HG03135 (cell line): ENCODE measurements at regions not wholly inside any gene's neighbourhood (a gene's known extent, or its start where the extent isn't known, plus 50 kb on each side); places are given as distances from the start of the nearest gene placed in this dataset.
"Not testable (repeated sequence)": the region's sequence is repeated elsewhere in the genome, so short reads cannot be mapped to it uniquely, and the experiment has no call there.

Source experiments
- ATAC-seq: cut with Tn5 transposase; IDR thresholded peaks from one replicate; pipeline ENCODE4 v1.9.1; 2021; ENCODE audit warnings: mild to moderate bottlenecking, moderate library complexity; ENCODE audit not compliant: unreplicated experiment

DNA sequence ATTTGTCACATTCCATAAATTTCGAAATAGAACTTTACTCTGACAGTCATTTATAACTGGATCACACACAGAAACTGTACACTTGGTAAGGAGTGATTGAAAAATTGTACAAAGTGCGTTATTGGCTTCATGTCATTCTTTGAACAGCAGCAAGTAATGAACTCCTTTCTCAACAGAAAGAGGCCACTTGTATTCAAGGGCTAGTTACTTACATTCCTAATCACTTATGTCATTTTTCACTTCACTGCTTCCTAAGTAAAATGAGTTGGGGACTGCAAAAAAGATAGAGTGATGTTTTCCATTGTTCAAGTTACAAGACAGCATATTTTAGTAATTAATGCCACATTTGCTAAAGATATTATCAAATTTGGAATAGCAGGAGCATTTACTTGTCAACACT lies 893.2 kb downstream of the DTWD2 start:
- ATAC-seq, result no peak

DNA sequence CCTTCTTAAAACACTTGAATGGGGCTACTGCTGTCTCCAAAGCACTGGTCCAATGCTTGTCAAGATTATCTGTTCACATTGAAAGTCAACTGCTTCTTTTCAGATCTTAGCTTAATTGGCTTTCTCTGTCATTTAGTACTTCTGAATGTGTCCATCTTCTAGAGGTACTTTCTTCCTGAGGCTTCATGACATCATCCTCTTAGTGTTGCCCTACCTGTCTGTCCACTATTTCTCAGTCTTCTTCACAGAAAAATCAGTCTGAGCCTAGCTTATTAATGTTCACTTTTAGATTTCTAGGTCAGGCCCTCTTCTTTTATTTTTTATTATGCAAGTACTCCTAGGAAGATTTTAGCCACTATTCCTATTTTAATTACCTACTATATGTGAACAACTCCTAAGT lies 899.9 kb downstream of the DTWD2 start:
- ATAC-seq, result no peak

DNA sequence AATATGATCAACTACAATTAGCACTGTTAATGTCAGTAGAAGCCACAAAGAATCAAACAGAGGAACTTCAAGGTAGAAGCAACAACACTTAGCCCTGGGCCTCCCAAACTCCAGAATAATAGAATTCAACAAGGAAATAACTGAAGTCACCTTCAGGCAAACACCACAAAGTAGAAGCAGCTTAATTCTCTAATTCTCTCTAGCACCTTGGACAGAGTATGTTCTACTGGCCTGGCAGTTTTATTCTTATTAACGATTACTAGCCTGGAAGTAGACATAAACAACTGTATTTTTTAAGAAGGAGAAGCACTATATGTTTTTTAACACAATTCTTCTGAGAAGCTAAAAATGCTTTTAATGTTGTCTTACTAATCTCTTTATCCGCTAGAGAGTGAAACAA lies 911.9 kb downstream of the DTWD2 start:
- no peak for ATAC-seq

DNA sequence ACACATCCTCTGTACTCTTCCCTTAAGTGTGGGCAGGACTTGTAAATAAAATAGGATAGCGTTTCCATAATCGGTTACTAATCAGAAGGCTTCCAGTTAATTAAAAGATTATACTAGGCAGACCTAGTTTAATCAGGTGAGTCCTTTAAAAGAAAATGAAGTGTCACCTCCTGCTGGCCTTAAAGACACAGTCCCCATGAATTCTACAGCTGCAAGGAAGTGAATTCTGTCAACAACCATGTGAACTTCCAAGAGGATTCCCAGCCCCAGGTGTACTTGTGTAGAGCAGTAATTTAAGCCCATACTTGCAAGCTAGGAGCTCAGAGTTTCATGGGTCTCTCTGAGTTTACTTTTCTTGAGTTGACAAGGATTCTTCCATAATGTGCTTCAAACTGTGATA lies 918.3 kb downstream of the DTWD2 start:
- ATAC-seq, result no peak

DNA sequence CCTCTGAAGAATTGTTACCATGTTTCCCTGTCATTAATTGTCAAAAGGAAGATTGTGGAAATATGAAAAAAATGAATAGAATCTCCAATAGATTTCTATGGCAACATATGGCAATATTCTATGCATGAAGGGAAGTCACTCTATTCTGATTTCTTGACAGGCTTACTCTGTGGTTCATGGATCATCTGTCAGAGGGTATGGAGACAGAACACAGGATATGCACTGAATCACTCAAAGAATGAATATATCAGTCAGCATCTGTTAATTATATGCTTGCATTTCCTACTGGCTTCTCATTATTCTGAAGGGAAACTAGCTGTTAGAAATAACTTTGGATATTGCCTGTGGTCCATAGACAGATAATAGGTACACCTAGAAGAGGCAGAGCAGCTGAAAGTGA lies 918.9 kb downstream of the DTWD2 start:
- no peak for ATAC-seq

DNA sequence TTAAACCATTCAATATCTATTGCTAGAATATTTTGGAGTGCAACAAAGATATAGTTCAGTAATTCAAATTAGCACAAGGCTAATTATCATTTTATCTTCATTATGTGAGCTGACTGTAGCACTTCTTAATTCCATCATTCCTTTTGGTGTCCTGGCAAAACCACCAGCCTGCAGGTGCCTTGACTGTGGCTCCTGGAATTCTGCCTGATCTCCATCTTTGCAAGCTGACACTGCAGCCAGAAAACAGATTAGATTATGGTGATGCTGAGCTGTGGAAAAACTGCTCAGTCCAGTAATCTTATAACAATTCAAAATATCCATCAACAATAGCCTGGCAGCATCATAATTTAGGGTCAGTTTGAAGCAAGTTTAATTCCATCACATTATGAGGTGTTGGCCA lies 919.5 kb downstream of the DTWD2 start:
- no peak for ATAC-seq

DNA sequence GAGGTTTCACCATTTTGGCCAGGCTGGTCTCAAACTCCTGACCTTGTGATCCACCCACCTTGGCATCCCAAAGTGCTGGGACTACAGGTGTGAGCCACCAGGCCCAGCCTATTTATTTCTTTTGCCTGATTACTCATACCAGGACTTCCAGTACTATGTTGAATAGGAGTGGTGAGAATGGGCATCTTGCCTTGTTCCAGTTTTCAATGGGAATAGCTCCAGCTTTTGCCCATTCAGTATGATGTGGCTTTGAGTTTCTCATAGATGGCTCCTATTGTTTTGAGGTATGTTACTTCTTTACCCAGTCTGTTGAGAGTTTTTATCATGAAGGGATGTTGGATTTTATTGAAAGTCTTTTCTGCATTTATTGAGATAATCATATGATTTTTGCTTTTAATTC lies 924.5 kb downstream of the DTWD2 start:
- ATAC-seq, result not testable (repeated sequence)

DNA sequence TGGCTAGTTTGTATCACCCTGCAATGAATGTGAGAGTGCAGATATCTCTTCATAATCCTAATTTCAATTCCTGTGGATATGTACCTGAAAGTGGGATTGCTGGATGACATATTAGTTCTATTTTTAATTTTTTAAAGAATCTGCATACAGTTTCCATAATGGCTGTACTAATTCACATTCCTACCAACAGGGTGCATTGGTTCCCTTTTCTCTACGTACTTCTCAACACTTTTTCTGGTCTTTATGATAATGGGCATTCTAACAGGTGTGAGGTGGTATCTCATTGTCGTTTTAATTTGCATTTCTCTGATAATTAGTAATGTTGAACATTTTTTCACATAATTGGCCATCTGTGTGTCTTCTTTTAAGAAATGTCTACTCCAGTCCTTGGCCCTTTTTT lies 927.5 kb downstream of the DTWD2 start:
- ATAC-seq, result no peak

DNA sequence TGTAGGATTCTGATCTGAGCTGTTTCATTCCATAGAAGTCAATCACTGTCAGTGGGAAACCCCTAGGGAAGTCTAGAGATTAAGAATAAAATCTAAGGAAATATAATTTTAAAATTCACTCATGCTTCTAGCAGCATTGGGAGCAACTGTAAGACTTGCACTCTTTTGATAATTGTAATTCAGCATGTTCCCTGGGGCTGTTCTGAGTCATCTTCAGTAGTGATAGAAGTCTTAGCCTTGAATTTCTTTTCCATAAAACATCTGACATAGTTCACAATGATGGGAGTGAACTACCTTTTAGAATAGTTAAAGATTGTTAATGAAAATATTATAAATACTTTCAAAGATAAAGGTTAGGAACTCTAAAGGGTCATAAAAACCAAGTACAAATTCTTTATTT lies 935.8 kb downstream of the DTWD2 start:
- ATAC-seq, result no peak

DNA sequence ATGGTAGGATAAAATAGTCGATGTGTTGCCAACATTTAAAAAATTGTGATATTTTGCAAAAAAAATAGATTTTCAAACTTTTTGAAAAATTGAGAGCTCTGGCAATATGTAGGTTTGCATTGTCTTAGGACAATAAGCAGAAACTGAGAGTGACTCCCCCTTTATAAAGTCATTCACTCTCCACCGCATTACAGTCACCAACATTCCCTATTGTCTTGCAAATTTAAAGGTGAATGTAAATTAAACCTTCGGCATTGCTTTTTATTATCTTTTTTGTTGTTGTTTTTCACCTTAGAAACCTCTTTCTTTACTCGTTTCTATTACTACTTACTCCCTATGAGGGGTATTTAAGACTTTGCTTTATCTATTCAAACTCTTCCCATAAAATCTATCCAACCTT lies 944.2 kb downstream of the DTWD2 start:
- ATAC-seq, result no peak

DNA sequence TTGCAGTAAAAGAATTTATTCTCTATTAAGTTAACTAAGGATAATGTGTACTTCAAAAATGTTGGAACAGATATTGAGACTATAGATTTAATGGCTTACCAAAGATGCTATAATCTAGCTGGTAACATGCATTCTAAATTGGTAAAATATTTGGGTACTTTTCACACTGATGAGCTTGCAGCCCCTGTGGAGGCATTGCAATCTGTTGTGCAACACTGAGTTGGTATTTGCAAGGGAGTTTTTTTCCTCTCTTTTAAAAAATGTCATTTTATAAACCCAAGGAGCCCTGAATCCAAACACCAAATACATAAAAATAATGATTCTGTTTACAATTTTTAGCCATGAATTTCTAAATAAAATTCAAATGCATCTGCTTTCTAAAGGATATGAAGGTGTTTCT lies 944.8 kb downstream of the DTWD2 start:
- ATAC-seq, result no peak

DNA sequence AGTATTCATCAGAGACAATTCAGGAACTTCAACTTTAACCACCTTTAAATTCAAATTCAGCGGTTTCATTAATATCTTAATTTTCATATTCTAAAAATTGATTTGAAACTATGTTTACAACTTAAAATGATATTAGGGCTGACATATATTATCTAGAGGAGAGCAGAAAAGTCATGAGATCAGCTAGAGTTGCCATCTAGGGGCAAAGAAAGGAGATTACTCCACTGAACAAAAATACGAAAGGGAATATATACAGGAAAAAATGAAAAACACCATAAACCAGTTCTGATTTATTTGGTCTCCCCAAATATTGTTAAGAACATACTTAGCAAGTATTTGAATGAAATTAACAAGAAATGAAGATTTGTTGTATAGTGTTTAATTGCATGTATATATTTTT lies 946.3 kb downstream of the DTWD2 start:
- no peak for ATAC-seq

DNA sequence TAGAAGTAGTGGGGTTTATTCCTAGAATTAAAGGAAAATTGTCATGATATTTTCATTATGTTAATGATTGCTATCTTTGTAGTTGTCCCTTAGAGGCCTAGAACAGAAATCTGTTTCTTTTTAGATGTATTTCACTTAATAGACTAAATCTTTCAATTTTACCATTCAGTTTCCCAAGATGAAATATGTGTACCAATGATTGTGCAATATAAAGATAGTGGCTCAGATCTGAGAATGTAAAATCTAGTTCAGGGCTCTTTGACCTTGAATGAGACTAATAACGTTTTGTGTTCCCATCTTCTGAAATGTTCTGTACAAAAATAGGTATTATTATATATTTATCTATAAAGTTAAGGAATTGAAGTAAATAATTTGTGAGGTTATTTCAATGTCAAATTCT lies 947.9 kb downstream of the DTWD2 start:
- no peak for ATAC-seq

DNA sequence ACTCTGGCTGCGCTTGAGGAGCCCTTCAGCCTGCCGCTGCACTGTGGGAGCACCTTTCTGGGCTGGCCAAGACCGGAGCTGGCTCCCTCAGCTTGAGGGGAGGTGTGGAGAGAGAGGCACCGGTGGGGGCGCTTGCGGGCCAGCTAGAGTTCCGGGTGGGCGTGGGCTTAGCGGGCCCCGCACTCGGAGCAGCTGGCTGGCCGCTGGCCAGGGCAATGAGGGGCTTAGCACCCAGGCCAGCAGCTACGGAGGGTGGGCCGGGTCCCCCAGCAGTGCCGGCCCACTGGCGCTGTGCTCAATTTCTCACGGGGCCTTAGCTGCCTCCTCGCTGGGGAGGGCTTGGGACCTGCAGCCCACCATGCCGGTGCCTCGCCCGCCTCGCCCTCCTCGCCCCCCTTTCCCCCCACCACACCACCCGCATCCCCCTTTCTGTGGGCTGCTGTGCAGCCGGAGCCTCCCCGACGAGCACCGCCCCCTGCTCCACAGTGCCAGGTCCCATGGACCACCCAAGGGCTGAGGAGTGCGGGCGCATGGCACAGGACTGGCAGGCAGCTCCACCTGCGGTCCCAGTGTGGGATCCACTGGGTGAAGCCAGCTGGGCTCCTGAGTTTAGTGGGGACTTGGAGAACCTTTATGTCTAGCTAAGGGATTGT lies 954.5 kb downstream of the DTWD2 start:
- ATAC-seq, result no peak

DNA sequence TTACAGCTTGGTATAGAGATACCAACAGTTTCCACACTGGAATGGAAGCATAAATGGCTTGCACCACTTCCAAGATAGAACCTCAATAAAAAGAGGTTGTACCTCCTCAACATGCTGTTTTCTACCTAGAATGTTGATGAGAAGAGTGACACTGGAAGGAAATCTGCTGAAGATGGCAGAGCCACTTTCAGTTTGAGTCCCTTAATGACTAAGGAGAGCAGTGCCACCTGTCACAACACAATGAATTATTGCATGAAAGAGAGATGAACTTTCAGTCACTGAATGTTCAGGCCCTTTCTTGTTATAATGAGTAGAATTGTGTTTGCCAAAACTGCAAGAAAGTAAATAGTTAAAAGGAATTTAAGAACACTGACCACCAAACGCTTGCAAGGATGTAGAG lies 958.5 kb downstream of the DTWD2 start:
- no peak for ATAC-seq

DNA sequence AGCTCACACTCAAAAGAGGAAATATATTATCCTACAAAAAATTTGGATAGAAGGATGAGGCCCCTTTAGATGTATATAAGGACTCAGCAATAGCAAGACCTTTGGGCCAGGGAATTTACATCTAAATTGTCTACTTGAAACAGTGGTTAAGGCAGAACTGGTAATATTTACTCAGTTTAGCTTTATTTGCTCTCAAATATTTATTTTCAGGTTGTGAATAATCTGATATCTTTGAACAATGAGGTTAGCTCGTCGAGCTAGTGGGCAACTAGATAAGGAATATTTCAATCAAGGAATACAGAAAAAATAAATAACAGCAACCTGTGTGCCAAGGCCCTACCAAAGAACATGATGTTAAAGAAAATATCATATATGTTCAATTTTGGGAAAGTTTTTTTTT lies 966.3 kb downstream of the DTWD2 start:
- no peak for ATAC-seq

DNA sequence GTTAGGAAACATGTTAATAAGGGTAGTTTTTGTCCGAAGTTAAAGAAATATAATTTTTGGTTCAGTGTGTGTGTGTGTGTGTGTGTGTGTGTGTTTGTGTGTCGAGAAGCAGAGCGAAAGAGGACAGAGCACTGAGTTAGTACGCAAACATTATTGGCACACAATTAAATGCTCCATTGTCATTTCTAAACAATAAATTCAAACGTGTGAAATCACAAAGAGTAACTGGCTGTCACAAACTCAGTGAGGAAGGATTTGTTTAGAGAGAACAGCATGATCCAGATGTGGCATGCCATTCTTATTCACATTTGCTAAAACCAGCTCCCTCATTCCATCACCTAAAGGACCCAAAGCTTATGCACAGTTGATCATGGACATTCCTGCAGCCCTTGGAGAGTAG lies 970.8 kb downstream of the DTWD2 start:
- ATAC-seq, result no peak

DNA sequence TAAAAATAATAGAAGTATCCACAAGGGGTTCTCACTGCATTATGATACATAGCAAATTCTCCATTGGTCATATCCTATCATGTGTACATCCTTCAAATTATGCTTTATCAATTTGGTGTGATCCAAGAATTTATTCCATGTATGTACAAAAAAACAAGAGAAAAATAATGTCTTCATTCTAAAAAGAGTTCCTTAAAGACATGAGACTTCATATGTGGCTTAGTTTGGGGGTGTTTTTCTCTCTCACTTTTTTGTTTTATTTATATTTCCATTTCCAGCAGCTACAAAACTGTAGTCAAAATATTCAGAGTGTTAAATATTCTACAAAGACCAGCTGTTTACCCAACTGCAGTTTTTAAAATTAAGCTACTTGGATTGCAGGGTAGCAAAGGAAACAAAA lies 972.0 kb downstream of the DTWD2 start:
- ATAC-seq, result no peak

DNA sequence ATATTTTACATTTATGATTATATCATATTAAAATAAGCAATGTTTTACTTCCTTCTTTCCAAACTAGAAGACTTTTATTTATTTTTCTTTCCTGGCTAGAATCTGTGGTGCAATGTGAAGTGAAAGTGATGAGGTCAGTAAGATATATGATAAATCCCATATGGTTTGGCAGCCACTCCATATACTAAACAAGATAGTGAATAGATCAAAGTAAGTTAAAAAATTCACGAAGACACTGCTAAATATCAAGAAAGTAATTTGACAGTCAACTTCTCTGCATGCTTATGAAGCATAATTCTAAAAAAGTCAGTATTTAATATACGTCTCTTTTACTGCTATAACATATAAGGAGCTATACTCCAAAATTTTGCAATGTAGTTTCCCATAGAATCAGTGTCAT lies 972.8 kb downstream of the DTWD2 start:
- no peak for ATAC-seq

DNA sequence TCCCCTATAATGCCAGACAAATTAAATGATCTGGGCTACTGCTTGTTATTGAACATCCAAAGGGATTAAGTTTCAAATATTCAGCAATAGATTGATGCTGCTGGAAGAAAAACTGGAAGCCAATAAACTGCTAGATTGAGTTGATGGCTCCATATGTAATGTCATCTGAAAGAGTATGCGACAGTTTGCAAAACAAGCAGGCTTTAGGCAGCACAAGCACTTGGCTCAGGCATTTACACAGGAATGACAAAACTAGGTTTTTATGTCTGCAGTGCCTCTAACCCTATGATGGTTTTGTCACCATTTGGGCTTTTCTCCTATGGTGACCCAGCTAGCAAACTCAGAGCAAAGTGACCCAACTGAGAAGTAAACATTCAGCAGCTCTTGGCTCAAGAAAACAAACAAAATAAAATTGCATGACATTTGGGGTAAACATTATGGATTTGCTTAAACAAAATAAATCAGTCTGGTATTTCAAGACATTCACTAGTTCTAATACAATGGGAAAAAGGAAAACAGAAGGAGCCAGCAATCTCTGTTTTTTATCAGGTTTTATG lies 978.5 kb downstream of the DTWD2 start:
- ATAC-seq, result no peak

DNA sequence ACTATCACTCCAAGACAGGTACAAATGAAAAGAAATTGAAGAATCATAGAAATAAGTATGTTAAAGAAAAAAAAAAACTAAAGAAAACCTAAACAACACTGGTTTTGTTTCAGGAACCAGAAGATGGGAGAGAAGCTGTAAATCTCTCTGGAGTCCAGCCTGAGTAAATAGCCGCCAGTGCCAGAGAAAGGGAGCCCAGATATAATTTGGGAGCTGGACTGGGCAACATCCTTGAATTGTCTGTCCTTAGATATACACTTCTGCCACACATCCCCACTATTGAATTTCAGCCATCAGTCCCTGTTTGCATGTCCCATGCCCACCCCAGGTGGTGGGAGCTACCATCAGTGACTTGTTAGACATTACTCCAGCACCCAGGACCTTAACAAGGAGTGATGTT lies 979.6 kb downstream of the DTWD2 start:
- ATAC-seq, result no peak

DNA sequence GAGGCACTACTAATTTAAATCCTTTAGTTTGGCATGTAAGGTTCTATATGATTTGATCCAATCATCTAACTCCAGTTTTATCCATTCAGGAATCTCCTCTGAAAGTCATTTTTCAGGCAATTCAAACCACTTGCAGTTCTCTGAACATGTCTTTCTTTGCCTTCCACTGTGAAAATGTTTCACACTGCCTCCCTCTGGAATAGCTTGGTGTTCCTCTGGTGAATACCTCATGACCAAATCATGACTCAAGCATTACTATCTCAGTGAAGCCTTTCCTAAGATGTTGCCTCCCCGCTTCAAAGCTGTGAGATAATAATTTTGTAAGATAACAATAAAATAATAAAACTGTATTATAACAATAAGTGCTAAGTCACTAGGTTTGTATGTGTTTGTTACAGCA lies 981.1 kb downstream of the DTWD2 start:
- no peak for ATAC-seq

DNA sequence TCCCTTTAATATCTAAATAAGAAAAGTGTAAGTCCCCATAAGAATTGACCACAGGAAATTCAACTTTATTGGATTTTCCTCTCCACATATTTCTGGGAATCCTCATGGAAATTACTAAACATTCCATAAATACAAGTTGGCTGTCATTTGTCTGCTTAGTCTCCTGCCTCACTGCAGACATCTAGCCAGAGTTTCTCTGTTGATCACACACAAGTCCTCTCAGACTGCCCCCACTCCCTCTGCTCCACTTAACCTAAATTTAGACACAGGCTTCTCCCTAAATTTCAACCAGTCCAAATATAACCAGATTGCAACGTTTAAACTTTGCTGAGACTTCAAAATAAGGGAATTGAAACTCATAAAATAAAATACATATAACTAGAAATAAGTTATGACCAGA lies 982.1 kb downstream of the DTWD2 start:
- no peak for ATAC-seq
